ENCODE measurements at regions not wholly inside any gene's neighbourhood (a gene's known extent, or its start where the extent isn't known, plus 50 kb on each side); places are given as distances from the start of the nearest gene placed in this dataset.

DNA sequence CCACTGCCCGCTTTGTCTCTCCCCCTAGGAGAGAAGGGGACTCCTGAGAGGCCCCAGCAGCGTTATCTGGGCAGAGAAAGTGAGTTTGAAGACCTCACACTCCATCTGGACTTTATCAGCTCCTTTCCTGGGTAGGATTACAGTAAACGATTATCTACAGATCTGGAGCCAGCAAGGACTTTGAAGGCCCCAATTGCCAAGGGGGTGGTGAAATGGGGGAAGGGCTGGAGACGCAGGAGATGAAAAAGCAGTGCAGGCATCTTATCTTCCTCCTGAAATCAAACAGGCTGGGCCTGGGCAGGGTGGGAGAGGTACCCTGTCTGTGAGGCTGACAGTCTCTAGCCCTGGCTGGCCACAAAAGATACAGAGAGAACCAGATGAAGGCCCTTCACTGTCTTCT, 105.8 kb upstream of the MSX2 start:
- TF ChIP-seq POLR2A (IDR thresholded peaks at IDR 0.05) (no peak), EP300 (IDR thresholded peaks at IDR 0.05) (no peak), POLR2AphosphoS5 (IDR thresholded peaks at IDR 0.05) (no peak)
- TF ChIP-seq, protein P1, sequence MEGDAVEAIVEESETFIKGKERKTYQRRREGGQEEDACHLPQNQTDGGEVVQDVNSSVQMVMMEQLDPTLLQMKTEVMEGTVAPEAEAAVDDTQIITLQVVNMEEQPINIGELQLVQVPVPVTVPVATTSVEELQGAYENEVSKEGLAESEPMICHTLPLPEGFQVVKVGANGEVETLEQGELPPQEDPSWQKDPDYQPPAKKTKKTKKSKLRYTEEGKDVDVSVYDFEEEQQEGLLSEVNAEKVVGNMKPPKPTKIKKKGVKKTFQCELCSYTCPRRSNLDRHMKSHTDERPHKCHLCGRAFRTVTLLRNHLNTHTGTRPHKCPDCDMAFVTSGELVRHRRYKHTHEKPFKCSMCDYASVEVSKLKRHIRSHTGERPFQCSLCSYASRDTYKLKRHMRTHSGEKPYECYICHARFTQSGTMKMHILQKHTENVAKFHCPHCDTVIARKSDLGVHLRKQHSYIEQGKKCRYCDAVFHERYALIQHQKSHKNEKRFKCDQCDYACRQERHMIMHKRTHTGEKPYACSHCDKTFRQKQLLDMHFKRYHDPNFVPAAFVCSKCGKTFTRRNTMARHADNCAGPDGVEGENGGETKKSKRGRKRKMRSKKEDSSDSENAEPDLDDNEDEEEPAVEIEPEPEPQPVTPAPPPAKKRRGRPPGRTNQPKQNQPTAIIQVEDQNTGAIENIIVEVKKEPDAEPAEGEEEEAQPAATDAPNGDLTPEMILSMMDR (IDR thresholded peaks at IDR 0.05): no peak

Measured in suprapubic skin (tissue), 4 donors.